NCI-H2227 (cell line): ENCODE measurements at regions not wholly inside any gene's neighbourhood (a gene's known extent, or its start where the extent isn't known, plus 50 kb on each side); places are given as distances from the start of the nearest gene placed in this dataset.
A peak's percentile ranks its signal among the peaks of the same experiment; 100 is the strongest.

Experiments
- DNase-seq: peaks from one replicate; lab custom pipeline; 2025; ENCODE audit not compliant: unreplicated experiment; lab: John Stamatoyannopoulos, UW

- no peak for DNase-seq
Measured at GRCh38 chr16:48836636-48837035, 226.7 kb upstream of the N4BP1 start.

DNA sequence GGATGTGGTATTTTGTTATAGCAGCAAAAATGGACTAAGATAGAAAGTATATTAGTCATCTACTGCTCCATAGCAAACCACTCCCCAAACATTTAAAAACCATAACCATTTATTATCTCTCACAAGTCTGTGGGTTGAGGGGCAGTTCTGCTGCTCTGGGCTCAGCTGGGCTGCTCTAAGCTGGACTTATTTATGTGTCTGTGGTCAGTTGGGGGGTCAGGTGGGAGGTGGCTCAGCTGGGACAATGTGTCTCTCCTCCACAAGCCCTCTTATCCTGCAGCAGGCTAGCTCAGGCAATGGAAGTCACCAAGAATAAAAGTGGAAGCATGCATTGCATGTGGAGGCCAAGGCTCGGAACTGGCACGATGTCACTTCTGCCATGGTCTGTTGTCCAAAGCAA, 226.1 kb upstream of the N4BP1 start:
- DNase-seq = no peak

DNA sequence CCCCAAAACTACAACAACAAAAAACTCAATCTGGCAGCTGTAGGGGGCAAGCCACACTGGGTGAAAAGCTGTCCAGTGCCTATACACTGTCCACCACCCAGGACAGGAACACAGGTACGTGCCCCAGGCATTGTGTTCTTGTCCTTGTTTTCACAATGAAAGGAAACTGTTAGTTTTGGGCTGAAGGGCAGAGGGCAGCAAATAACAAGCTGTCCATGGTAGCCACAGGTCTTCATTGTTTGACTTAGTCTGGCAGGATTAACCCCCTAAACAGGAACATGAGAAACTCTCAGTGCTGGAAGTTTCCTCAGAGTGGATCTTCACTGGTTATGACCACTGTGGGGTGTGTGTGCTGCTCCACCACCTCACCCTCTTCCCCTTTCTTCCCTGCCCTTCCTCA, 224.6 kb upstream of the N4BP1 start:
- DNase-seq = no peak

- DNase-seq = no peak
Measured at GRCh38 chr16:48833461-48833860, 223.5 kb upstream of the N4BP1 start.

GRCh38 chr16:48831076-48831722, 221.2 kb upstream of the N4BP1 start:
- peak; percentile 24 for DNase-seq

DNA sequence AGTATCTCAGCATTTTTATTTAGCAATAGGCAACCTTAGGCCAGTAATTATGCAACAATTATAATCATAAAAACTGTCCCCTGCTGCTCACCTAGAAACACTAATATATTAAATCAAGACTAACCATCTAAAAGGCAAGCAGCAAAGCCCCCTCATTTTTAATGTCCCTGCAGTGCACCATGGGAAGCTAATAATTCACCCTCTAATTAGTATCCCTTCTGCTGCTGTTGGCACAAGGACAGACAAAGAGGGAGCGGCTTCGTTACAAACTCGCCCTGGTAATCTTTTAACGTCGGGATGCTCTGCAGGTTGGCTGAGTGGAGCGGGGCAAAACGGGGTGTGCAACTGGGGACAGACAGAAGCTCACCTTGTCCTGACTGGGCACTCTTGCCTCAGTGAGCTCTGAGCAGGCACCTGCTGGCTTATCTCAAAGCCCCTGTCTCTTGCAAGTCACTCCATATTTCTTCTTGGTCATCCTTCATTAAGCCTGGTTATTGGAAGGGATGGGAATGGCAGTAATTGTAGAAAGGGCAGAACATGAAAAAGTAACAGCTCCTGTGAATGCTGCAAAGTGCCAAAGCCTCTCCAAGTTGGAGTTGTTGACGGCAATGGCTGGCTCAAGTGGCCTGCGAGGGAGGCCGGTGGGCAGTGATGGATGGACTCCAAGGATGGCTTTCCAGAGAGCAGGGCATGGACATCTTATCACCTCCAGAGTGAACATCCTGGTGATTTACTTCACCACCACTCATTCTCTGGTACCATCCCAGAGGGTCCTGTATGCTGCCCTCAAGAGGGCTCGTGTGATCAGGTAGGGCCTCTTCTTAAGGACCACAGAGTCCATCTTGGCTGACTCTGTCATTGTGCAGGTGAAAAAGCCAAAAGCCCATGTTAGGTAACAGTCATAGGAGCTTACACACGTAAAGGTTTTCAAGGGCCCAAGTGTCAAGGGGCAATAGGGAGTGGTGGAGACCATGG, 219.6 kb upstream of the N4BP1 start:
- DNase-seq = no peak

DNA sequence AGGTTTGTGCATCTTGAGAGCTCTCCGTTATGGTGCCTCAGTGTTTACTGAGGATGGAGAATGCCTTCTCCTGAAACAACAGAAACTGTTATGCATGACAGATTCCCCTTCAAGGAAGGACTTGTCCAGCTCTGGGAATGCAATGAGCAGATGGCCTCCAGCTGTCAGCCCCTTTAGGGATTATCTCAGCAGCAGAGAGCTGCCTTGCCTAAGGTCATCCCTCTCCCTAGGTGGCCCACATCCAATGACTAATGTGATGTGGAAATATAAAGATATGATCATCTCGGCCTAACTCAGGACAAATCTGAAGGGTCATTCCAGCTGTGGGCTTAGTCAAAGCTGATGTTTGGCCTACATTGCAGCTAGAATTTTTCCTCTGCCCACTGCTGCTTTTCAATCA, 214.3 kb upstream of the N4BP1 start:
- DNase-seq = no peak

- no peak for DNase-seq
Measured at GRCh38 chr16:48822431-48822830, 212.5 kb upstream of the N4BP1 start.

DNA sequence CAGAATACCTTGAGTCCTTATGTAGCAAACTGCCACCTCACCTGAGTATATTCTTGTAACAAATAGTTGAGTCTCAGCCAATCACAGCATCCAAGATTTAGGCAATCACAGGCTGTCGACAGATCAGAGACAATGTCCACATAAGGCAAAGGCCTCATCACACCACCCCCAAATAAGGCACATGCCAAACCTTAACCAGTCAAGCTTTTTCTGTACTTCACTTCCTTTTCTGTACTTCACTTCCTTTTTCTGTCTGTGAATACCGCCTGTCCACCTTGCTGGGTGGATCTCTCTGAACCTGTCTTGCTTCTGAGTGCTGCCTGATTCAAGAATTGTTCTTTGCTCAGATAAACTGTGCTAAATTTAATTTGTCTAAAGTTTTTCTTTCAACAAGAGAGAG, 210.4 kb upstream of the N4BP1 start:
- no peak for DNase-seq

GRCh38 chr16:48818257-48818656, 208.3 kb upstream of the N4BP1 start:
- DNase-seq = no peak

- no peak for DNase-seq
Measured at GRCh38 chr16:48817032-48817431, 207.1 kb upstream of the N4BP1 start.

DNA sequence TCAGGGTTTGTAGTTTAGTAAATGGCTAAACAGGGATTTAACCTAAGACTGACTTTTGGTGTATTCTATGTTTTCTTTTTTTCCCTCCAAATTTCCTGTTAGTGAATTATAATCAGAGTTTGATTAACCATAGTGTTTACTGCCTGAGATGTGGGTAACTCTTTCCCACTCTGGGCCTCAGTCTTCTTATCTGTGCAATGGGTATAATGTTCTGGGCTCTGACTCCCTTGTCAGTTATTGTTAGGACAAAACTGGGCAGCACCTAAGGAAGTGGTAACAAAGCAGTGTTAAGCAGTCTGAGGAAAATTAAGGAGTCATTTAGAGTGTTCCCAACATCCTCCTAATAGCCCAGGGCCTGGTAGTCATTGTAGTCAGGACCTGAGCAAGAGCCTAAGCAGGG, 206.4 kb upstream of the N4BP1 start:
- DNase-seq = no peak

DNA sequence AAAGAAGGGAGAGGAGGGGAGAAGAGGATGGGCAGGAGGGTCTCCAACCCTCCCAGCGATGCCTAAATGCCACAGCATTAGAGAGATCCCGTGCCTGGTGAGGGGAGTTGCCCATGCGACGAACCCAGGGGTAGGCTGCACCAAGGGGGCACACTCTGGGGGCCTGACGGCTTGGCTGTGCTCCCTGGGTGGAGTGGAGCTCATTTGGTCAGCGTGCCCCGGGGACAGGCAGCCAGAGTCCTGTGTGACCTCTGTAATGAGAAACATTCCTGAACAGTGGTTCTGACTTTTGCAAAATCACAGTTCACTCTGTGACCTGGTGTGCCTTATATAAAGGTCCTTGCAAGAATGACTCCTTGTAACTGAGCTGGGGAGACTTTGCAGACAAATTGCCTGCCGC, 205.0 kb upstream of the N4BP1 start:
- no peak for DNase-seq

GRCh38 chr16:48813485-48813884, 203.5 kb upstream of the N4BP1 start:
- DNase-seq = no peak

GRCh38 chr16:48812856-48813255, 202.9 kb upstream of the N4BP1 start:
- no peak for DNase-seq

DNA sequence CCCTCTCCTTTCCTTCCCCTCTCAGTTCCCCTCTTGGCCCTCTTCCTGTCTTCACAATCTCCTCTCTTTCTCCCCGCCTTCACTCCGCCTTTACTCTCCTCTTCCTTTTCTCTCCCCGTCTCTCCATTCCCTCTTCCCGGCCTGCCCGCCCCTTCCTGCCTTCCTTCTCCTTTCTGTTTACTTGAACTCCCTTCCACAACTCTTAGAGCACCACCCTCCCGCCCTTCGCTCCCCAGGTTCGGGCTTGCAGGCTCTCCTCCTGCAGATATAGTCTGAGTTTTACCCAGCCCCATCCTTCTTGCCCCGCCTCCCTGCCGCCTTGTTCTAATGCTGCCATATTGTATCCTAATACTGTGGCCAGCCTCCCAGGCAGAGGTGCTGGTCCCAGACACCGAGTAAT, 201.5 kb upstream of the N4BP1 start:
- DNase-seq = no peak

DNA sequence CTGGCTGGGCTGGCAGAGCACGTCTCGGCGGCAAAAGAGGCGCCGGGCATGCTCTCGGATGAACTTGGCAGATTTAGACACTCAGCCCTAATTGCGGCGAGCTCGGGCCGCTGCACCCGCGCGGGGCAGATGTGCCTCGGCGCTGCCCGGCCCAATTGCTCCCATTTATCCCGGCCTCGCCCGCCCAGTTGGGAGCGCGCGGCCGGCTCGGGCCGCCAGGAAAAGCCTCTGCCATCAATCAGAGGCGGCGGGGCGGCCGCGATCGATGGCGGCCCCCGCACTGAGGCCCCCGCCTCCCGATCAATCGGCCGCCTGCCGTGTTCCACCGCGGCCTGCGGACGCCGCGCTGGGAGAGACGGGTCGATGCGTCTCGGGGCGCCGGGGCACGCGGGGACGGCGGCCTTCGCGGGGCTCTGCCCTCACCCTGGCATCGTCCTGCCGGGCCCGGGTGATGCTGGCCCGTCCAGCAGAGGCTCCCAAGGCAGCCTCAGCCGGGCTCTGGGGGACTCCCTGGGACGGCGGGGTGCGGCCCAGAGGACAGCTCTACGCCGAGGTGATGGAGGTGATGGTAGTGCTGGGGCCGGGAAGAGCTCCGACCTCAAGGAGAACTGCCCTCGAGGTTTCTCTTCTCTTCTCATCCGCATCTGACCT, 200.9 kb upstream of the N4BP1 start:
- DNase-seq = peak; percentile 7

DNA sequence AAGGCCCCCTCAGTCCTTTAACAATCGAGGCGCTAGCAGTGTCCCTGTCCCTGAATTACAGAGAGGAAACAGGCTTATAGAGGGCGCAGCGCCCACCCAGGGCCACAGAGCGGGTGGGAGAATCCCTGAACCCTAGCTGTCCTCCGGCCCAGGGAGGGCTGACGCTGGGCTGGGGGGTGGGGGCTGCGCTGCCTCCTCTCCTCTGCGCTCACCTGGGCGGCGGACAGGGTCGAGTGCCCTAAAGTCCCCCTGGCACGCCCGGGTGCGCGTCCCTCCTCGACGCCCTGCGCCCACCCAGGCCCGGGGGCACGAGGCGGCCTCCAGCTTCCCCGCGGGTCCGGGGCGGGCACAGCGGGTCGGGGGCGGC, 200.4 kb upstream of the N4BP1 start:
- DNase-seq = no peak

GRCh38 chr16:48790151-48790550, 180.2 kb upstream of the N4BP1 start:
- DNase-seq = no peak

DNA sequence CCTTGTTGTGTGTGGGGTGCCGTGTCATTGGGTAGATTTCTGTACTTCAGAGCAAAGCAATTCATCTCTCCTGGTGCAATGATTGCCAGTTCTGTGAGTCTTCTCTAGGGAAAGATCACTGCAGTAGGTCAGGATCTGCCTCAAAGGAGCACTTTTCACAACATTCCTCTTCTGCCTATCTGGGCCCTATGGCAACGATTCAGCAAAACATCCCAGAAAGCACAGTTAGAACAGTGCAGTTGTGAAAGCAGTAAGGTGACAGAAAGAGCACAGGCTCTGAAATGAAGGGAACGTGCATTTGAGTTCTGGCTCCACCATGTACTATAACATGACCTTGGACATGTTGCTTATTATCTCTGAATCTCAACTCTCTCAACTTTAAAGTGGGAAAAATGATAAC, 178.5 kb upstream of the N4BP1 start:
- DNase-seq = no peak

DNA sequence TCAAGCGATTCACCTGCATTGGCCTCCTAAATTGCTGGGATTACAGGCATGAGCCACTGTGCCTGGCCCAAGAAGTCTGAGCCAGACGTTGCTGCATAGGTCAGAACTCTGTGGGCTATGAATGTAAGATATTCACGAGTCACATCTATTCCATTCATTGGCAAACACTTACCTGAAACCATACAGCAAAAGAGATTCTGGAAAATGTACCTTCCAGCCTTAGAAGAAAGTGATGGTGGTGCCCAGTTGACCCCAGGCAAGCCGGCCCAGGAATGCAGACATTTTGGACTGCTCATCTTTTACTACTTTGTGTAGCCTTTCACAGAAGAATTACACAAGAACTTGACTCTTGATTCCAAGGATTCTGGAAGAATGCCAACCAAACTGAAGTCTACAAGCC, 135.6 kb upstream of the N4BP1 start:
- no peak for DNase-seq

- DNase-seq = no peak
Measured at GRCh38 chr16:48740964-48741363, 131.0 kb upstream of the N4BP1 start.
